Endothelial cell (in vitro differentiated cells): ENCODE measurements at regions not wholly inside any gene's neighbourhood (a gene's known extent, or its start where the extent isn't known, plus 50 kb on each side); places are given as distances from the start of the nearest gene placed in this dataset.

Source experiments
- DNase-seq: peaks from one replicate; pipeline ENCODE4 v3.0.0; 2021; ENCODE audit warnings: low spot score
- H3K27ac Mint-ChIP-seq: one replicate; pipeline ENCODE4 v1.8.0; 2021; ENCODE audit warnings: mixed read lengths, inconsistent platforms; ENCODE audit not compliant: unreplicated experiment
- H3K27me3 Mint-ChIP-seq: one replicate; pipeline ENCODE4 v1.8.0; 2021; ENCODE audit warnings: mild to moderate bottlenecking, moderate library complexity, mixed read lengths, inconsistent platforms; ENCODE audit not compliant: unreplicated experiment
- H3K36me3 Mint-ChIP-seq: one replicate; pipeline ENCODE4 v1.8.0; 2021; ENCODE audit warnings: mild to moderate bottlenecking, low read depth, mixed read lengths, inconsistent platforms; ENCODE audit not compliant: unreplicated experiment
- H3K4me1 Mint-ChIP-seq: one replicate; pipeline ENCODE4 v1.8.0; 2021; ENCODE audit warnings: mild to moderate bottlenecking, mixed read lengths, inconsistent platforms; ENCODE audit not compliant: unreplicated experiment
- H3K4me3 Mint-ChIP-seq: one replicate; pipeline ENCODE4 v1.8.0; 2021; ENCODE audit warnings: mild to moderate bottlenecking, mixed read lengths, inconsistent platforms; ENCODE audit not compliant: unreplicated experiment
- H3K9me3 Mint-ChIP-seq: one replicate; pipeline ENCODE4 v1.8.0; 2021; ENCODE audit warnings: mixed read lengths, inconsistent platforms; ENCODE audit not compliant: unreplicated experiment
- TF ChIP-seq, protein P1 (sequence below): fragments of 200-600 bp; sonication (generic); IDR thresholded peaks from one replicate; pipeline ENCODE4 v1.5.0; 2021; ENCODE audit warnings: antibody characterized with exemption; ENCODE audit not compliant: unreplicated experiment

DNA sequence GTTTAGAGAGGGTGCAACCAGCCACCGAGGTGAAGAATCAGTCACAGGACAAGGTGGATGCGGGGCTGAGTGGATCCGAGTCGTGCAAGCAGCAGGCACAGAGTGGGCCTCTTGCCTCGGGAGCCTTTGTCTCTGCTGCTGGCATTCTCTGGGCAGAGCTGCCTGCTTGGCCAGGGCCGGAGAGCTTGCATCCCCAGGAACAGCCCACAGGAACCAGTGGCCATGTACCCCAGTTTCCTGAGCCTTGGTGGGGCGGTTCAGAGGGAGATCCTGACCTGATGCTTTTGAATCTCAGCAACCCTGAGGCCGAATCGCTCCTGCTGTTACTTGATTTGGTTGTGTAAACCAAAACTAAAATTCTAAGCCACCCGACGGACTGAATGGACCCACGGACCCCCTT, 50.1 kb upstream of the EIF5 start:
- H3K4me1 Mint-ChIP-seq, result peaks cover 7% of the 10 kb centered on the region
- TF ChIP-seq, protein P1, sequence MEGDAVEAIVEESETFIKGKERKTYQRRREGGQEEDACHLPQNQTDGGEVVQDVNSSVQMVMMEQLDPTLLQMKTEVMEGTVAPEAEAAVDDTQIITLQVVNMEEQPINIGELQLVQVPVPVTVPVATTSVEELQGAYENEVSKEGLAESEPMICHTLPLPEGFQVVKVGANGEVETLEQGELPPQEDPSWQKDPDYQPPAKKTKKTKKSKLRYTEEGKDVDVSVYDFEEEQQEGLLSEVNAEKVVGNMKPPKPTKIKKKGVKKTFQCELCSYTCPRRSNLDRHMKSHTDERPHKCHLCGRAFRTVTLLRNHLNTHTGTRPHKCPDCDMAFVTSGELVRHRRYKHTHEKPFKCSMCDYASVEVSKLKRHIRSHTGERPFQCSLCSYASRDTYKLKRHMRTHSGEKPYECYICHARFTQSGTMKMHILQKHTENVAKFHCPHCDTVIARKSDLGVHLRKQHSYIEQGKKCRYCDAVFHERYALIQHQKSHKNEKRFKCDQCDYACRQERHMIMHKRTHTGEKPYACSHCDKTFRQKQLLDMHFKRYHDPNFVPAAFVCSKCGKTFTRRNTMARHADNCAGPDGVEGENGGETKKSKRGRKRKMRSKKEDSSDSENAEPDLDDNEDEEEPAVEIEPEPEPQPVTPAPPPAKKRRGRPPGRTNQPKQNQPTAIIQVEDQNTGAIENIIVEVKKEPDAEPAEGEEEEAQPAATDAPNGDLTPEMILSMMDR, result no peak
- H3K27me3 Mint-ChIP-seq, result peaks cover 6% of the 10 kb centered on the region
- H3K4me3 Mint-ChIP-seq, result no peak overlapping the region
- no peaks in the 10 kb centered on the region for H3K9me3 Mint-ChIP-seq
- no peak for DNase-seq
- no peaks in the 10 kb centered on the region for H3K36me3 Mint-ChIP-seq
- no peak overlapping the region for H3K27ac Mint-ChIP-seq
